ENCODE measurements at regions not wholly inside any gene's neighbourhood (a gene's known extent, or its start where the extent isn't known, plus 50 kb on each side); places are given as distances from the start of the nearest gene placed in this dataset.
"Not testable (repeated sequence)": the region's sequence is repeated elsewhere in the genome, so short reads cannot be mapped to it uniquely, and the experiment has no call there.

GRCh38 chr13:87244256-87244890 lies 426.8 kb upstream of the SLITRK5 start:
- DNase-seq = no peak

- not testable (repeated sequence) for DNase-seq
Measured at GRCh38 chr13:87249847-87250246, 421.3 kb upstream of the SLITRK5 start.

GRCh38 chr13:87255394-87255793 lies 415.8 kb upstream of the SLITRK5 start:
- no peak for DNase-seq

- no peak for DNase-seq
Measured at GRCh38 chr13:87259479-87260083, 411.6 kb upstream of the SLITRK5 start.

GRCh38 chr13:87274209-87274819 lies 396.9 kb upstream of the SLITRK5 start:
- DNase-seq = peak; percentile 2

GRCh38 chr13:87280139-87280538 lies 391.0 kb upstream of the SLITRK5 start:
- DNase-seq = no peak

GRCh38 chr13:87287721-87288120 lies 383.4 kb upstream of the SLITRK5 start:
- DNase-seq = no peak

- DNase-seq = no peak
Measured at GRCh38 chr13:87295636-87296035, 375.5 kb upstream of the SLITRK5 start.

- DNase-seq = no peak
Measured at GRCh38 chr13:87302034-87302433, 369.1 kb upstream of the SLITRK5 start.

GRCh38 chr13:87302931-87303330 lies 368.2 kb upstream of the SLITRK5 start:
- no peak for DNase-seq

- no peak for DNase-seq
Measured at GRCh38 chr13:87311165-87311564, 360.0 kb upstream of the SLITRK5 start.

GRCh38 chr13:87314822-87315221 lies 356.3 kb upstream of the SLITRK5 start:
- no peak for DNase-seq

GRCh38 chr13:87322386-87322785 lies 348.8 kb upstream of the SLITRK5 start:
- DNase-seq = no peak

- DNase-seq = no peak
Measured at GRCh38 chr13:87324558-87324957, 346.6 kb upstream of the SLITRK5 start.

GRCh38 chr13:87331178-87331577 lies 340.0 kb upstream of the SLITRK5 start:
- DNase-seq = no peak

- DNase-seq = no peak
Measured at GRCh38 chr13:87333599-87333998, 337.6 kb upstream of the SLITRK5 start.

- DNase-seq = no peak
Measured at GRCh38 chr13:87334176-87334575, 337.0 kb upstream of the SLITRK5 start.

GRCh38 chr13:87336346-87336889 lies 334.8 kb upstream of the SLITRK5 start:
- not testable (repeated sequence) for DNase-seq

GRCh38 chr13:87344176-87344575 lies 327.0 kb upstream of the SLITRK5 start:
- no peak for DNase-seq

GRCh38 chr13:87355451-87355850 lies 315.7 kb upstream of the SLITRK5 start:
- DNase-seq = no peak

GRCh38 chr13:87356314-87356713 lies 314.9 kb upstream of the SLITRK5 start:
- no peak for DNase-seq

GRCh38 chr13:87358319-87358718 lies 312.9 kb upstream of the SLITRK5 start:
- no peak for DNase-seq

- DNase-seq = no peak
Measured at GRCh38 chr13:87361216-87361615, 310.0 kb upstream of the SLITRK5 start.

GRCh38 chr13:87368639-87369038 lies 302.5 kb upstream of the SLITRK5 start:
- no peak for DNase-seq
